ENCODE measurements at regions not wholly inside any gene's neighbourhood (a gene's known extent, or its start where the extent isn't known, plus 50 kb on each side); places are given as distances from the start of the nearest gene placed in this dataset.

- WGBS (ENCODE audit: insufficient coverage, low lambda C conversion rate), result no CpG with 5 or more reads among the region's 15 CpGs
- no peaks in the 10 kb centered on the region for H3K36me3 ChIP-seq (ENCODE audit: control insufficient read depth, insufficient read depth, low read length)
- H3K4me1 ChIP-seq (ENCODE audit: control insufficient read depth, insufficient read depth, low read length), result no peaks in the 10 kb centered on the region
- H3K27me3 ChIP-seq (ENCODE audit: control insufficient read depth, insufficient read depth, low read length), result peaks cover 8% of the 10 kb centered on the region
- H3K9me3 ChIP-seq (ENCODE audit: control insufficient read depth, low read depth, low read length), result no peaks in the 10 kb centered on the region
- H3K4me3 ChIP-seq (ENCODE audit: low read length), result no peak overlapping the region
- DNase-seq, result no peak
- no peak overlapping the region for H3K27ac ChIP-seq (ENCODE audit: low read length)
Observed at GRCh38 chr1:2906620-2907019, 105.1 kb upstream of the TTC34 start.

GRCh38 chr1:2907051-2907450 is 105.6 kb upstream of the TTC34 start:
- no peak for DNase-seq
- H3K9me3 ChIP-seq (ENCODE audit: control insufficient read depth, low read depth, low read length), result no peaks in the 10 kb centered on the region
- H3K27ac ChIP-seq (ENCODE audit: low read length), result no peak overlapping the region
- no CpG with 5 or more reads among the region's 16 CpGs for WGBS (ENCODE audit: insufficient coverage, low lambda C conversion rate)
- no peak overlapping the region for H3K4me3 ChIP-seq (ENCODE audit: low read length)
- H3K4me1 ChIP-seq (ENCODE audit: control insufficient read depth, insufficient read depth, low read length), result no peaks in the 10 kb centered on the region
- H3K27me3 ChIP-seq (ENCODE audit: control insufficient read depth, insufficient read depth, low read length), result peaks cover 8% of the 10 kb centered on the region
- H3K36me3 ChIP-seq (ENCODE audit: control insufficient read depth, insufficient read depth, low read length), result no peaks in the 10 kb centered on the region

GRCh38 chr1:2908081-2908480 is 106.6 kb upstream of the TTC34 start:
- peaks cover 8% of the 10 kb centered on the region for H3K27me3 ChIP-seq (ENCODE audit: control insufficient read depth, insufficient read depth, low read length)
- H3K27ac ChIP-seq (ENCODE audit: low read length), result no peak overlapping the region
- H3K4me3 ChIP-seq (ENCODE audit: low read length), result no peak overlapping the region
- no CpG with 5 or more reads among the region's 16 CpGs for WGBS (ENCODE audit: insufficient coverage, low lambda C conversion rate)
- no peak for DNase-seq
- H3K36me3 ChIP-seq (ENCODE audit: control insufficient read depth, insufficient read depth, low read length), result no peaks in the 10 kb centered on the region
- H3K4me1 ChIP-seq (ENCODE audit: control insufficient read depth, insufficient read depth, low read length), result no peaks in the 10 kb centered on the region
- no peaks in the 10 kb centered on the region for H3K9me3 ChIP-seq (ENCODE audit: control insufficient read depth, low read depth, low read length)

- H3K9me3 ChIP-seq (ENCODE audit: control insufficient read depth, low read depth, low read length), result no peaks in the 10 kb centered on the region
- WGBS (ENCODE audit: insufficient coverage, low lambda C conversion rate), result no CpG with 5 or more reads among the region's 15 CpGs
- no peaks in the 10 kb centered on the region for H3K4me1 ChIP-seq (ENCODE audit: control insufficient read depth, insufficient read depth, low read length)
- H3K36me3 ChIP-seq (ENCODE audit: control insufficient read depth, insufficient read depth, low read length), result no peaks in the 10 kb centered on the region
- DNase-seq, result no peak
- no peak overlapping the region for H3K4me3 ChIP-seq (ENCODE audit: low read length)
- no peak overlapping the region for H3K27ac ChIP-seq (ENCODE audit: low read length)
- H3K27me3 ChIP-seq (ENCODE audit: control insufficient read depth, insufficient read depth, low read length), result peaks cover 8% of the 10 kb centered on the region
Observed at GRCh38 chr1:2908561-2908960, 107.1 kb upstream of the TTC34 start.

GRCh38 chr1:2909797-2910196 is 108.3 kb upstream of the TTC34 start:
- DNase-seq, result no peak
- peaks cover 8% of the 10 kb centered on the region for H3K27me3 ChIP-seq (ENCODE audit: control insufficient read depth, insufficient read depth, low read length)
- WGBS (ENCODE audit: insufficient coverage, low lambda C conversion rate), result 40% methylated on average over 1 of the region's 14 CpGs
- H3K4me1 ChIP-seq (ENCODE audit: control insufficient read depth, insufficient read depth, low read length), result no peaks in the 10 kb centered on the region
- no peak overlapping the region for H3K27ac ChIP-seq (ENCODE audit: low read length)
- H3K9me3 ChIP-seq (ENCODE audit: control insufficient read depth, low read depth, low read length), result no peaks in the 10 kb centered on the region
- H3K36me3 ChIP-seq (ENCODE audit: control insufficient read depth, insufficient read depth, low read length), result no peaks in the 10 kb centered on the region
- H3K4me3 ChIP-seq (ENCODE audit: low read length), result no peak overlapping the region

- Histone ChIP-seq H3K4me3 (ENCODE audit: low read length) (no peak overlapping the region), H3K27ac (ENCODE audit: low read length) (no peak overlapping the region), H3K27me3 (ENCODE audit: control insufficient read depth, insufficient read depth, low read length) (peaks cover 8% of the 10 kb centered on the region), H3K9me3 (ENCODE audit: control insufficient read depth, low read depth, low read length) (no peaks in the 10 kb centered on the region), H3K36me3 (ENCODE audit: control insufficient read depth, insufficient read depth, low read length) (no peaks in the 10 kb centered on the region), H3K4me1 (ENCODE audit: control insufficient read depth, insufficient read depth, low read length) (no peaks in the 10 kb centered on the region)
- WGBS (ENCODE audit: insufficient coverage, low lambda C conversion rate), result no CpG with 5 or more reads among the region's 11 CpGs
- DNase-seq, result no peak
Observed at GRCh38 chr1:2910211-2910610, 108.7 kb upstream of the TTC34 start.

- no peak for DNase-seq
- Histone ChIP-seq H3K9me3 (ENCODE audit: control insufficient read depth, low read depth, low read length) (no peaks in the 10 kb centered on the region), H3K4me3 (ENCODE audit: low read length) (no peak overlapping the region), H3K4me1 (ENCODE audit: control insufficient read depth, insufficient read depth, low read length) (no peaks in the 10 kb centered on the region), H3K36me3 (ENCODE audit: control insufficient read depth, insufficient read depth, low read length) (no peaks in the 10 kb centered on the region), H3K27me3 (ENCODE audit: control insufficient read depth, insufficient read depth, low read length) (no peaks in the 10 kb centered on the region), H3K27ac (ENCODE audit: low read length) (no peak overlapping the region)
- 100% methylated on average over 3 of the region's 31 CpGs for WGBS (ENCODE audit: insufficient coverage, low lambda C conversion rate)
Observed at GRCh38 chr1:2911421-2912178, 109.7 kb upstream of the ACTRT2 start.

GRCh38 chr1:2912424-2913061 is 108.7 kb upstream of the ACTRT2 start:
- H3K27ac ChIP-seq (ENCODE audit: low read length), result no peak overlapping the region
- no peaks in the 10 kb centered on the region for H3K4me1 ChIP-seq (ENCODE audit: control insufficient read depth, insufficient read depth, low read length)
- H3K9me3 ChIP-seq (ENCODE audit: control insufficient read depth, low read depth, low read length), result no peaks in the 10 kb centered on the region
- WGBS (ENCODE audit: insufficient coverage, low lambda C conversion rate), result no CpG with 5 or more reads among the region's 16 CpGs
- H3K4me3 ChIP-seq (ENCODE audit: low read length), result no peak overlapping the region
- DNase-seq, result no peak
- H3K27me3 ChIP-seq (ENCODE audit: control insufficient read depth, insufficient read depth, low read length), result no peaks in the 10 kb centered on the region
- H3K36me3 ChIP-seq (ENCODE audit: control insufficient read depth, insufficient read depth, low read length), result no peaks in the 10 kb centered on the region

GRCh38 chr1:2913091-2913490 is 108.2 kb upstream of the ACTRT2 start:
- Histone ChIP-seq H3K27me3 (ENCODE audit: control insufficient read depth, insufficient read depth, low read length) (no peaks in the 10 kb centered on the region), H3K9me3 (ENCODE audit: control insufficient read depth, low read depth, low read length) (no peaks in the 10 kb centered on the region), H3K4me3 (ENCODE audit: low read length) (no peak overlapping the region), H3K36me3 (ENCODE audit: control insufficient read depth, insufficient read depth, low read length) (no peaks in the 10 kb centered on the region), H3K27ac (ENCODE audit: low read length) (no peak overlapping the region), H3K4me1 (ENCODE audit: control insufficient read depth, insufficient read depth, low read length) (no peaks in the 10 kb centered on the region)
- DNase-seq, result no peak
- no CpG with 5 or more reads among the region's 15 CpGs for WGBS (ENCODE audit: insufficient coverage, low lambda C conversion rate)

GRCh38 chr1:2914702-2915101 is 106.6 kb upstream of the ACTRT2 start:
- Histone ChIP-seq H3K4me1 (ENCODE audit: control insufficient read depth, insufficient read depth, low read length) (no peaks in the 10 kb centered on the region), H3K4me3 (ENCODE audit: low read length) (no peak overlapping the region), H3K36me3 (ENCODE audit: control insufficient read depth, insufficient read depth, low read length) (no peaks in the 10 kb centered on the region), H3K27ac (ENCODE audit: low read length) (no peak overlapping the region), H3K27me3 (ENCODE audit: control insufficient read depth, insufficient read depth, low read length) (no peaks in the 10 kb centered on the region), H3K9me3 (ENCODE audit: control insufficient read depth, low read depth, low read length) (no peaks in the 10 kb centered on the region)
- no CpG with 5 or more reads among the region's 6 CpGs for WGBS (ENCODE audit: insufficient coverage, low lambda C conversion rate)
- no peak for DNase-seq

GRCh38 chr1:2916153-2916552 is 105.1 kb upstream of the ACTRT2 start:
- H3K27ac ChIP-seq (ENCODE audit: low read length), result no peak overlapping the region
- H3K36me3 ChIP-seq (ENCODE audit: control insufficient read depth, insufficient read depth, low read length), result no peaks in the 10 kb centered on the region
- no peaks in the 10 kb centered on the region for H3K27me3 ChIP-seq (ENCODE audit: control insufficient read depth, insufficient read depth, low read length)
- no peaks in the 10 kb centered on the region for H3K9me3 ChIP-seq (ENCODE audit: control insufficient read depth, low read depth, low read length)
- H3K4me3 ChIP-seq (ENCODE audit: low read length), result no peak overlapping the region
- WGBS (ENCODE audit: insufficient coverage, low lambda C conversion rate), result no CpG with 5 or more reads among the region's 3 CpGs
- H3K4me1 ChIP-seq (ENCODE audit: control insufficient read depth, insufficient read depth, low read length), result no peaks in the 10 kb centered on the region
- DNase-seq, result no peak
